ENCODE measurements at regions not wholly inside any gene's neighbourhood (a gene's known extent, or its start where the extent isn't known, plus 50 kb on each side); places are given as distances from the start of the nearest gene placed in this dataset.
"Not testable (repeated sequence)": the region's sequence is repeated elsewhere in the genome, so short reads cannot be mapped to it uniquely, and the experiment has no call there.

DNA sequence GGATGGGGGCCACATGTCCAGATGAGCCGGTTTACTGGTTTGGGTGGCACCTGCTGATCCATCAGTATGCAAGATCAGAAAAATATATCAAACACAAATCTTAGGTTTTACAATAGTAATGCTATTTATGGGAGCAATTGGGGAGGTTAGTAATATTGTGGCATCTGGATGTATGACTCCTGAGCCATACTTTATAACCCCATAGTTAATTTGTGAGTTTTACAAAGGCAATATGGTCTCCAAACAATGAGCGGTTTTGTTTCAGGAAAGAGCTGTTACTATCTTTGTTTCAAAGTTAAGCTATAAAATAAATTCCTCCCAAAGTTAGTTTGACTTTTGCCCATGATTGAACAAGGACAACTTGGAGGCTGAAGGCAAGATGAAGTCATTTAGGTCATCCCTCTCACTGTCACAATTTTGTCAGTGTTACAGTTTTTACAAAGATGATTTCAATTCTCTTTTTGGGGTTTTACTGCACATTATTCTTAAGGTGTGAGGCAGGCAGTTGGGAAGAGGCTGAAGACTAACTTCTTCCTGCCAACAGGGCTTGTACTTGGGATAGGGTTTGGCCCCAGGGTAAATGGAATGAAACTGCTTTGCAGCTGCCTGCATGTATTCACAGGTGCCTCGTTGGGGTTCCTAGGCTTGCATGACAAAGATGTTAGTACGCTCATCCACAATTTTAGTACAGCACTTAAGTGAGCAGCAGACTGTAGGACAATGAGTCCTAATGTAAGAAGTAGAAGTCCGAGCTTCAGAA is 296.6 kb upstream of the NDN start:
- no peak for ATAC-seq
- Mint-ChIP-seq H3K9me3 (peaks cover 5% of the 10 kb centered on the region), H3K27me3 (no peaks in the 10 kb centered on the region), H3K4me1 (no peaks in the 10 kb centered on the region), H3K27ac (no peak overlapping the region), H3K4me3 (no peak overlapping the region), H3K36me3 (no peaks in the 10 kb centered on the region)

DNA sequence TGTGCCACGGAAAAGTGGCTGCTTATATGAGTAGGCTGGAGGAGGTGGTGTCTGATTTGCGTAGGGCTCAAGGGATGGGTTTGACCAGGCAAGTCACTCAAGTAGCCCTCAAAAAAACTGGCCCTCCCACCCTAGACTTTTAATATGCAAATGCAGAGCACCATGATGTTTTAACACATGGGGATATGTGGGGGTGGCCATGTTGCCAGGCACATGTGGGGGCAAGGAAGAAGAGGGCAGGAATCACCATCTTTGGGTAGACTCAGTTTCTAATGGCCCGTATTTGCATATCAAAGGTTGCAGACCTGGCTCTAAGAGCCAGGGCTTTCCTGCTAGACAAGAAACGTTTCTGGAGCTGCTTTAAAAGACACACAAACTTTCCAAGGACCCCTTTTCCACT is 307.2 kb upstream of the NDN start:
- Mint-ChIP-seq H3K27ac (no peak overlapping the region), H3K9me3 (peaks cover 7% of the 10 kb centered on the region), H3K36me3 (no peaks in the 10 kb centered on the region), H3K4me1 (no peaks in the 10 kb centered on the region), H3K27me3 (no peaks in the 10 kb centered on the region), H3K4me3 (no peak overlapping the region)
- ATAC-seq: no peak

DNA sequence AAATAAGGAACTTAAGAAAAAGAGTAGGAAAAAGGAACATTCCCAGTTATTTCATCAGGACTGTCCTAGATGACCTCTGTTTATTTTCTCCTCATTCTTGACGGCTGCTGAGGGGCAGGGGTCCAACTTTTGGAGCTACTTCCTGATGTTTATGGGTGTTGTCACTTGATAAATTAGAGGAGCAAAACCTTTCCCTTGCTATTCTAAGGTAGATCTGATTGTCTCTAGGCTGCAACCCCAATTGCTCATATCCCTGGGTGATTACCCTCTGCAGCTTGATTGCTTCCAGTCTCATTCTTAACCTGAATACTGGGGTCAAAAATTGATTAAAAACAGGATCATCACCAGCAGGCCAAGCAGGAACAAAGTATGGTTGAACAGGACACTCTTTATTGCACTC is 311.0 kb upstream of the NDN start:
- no peaks in the 10 kb centered on the region for H3K27me3 Mint-ChIP-seq
- H3K36me3 Mint-ChIP-seq: no peaks in the 10 kb centered on the region
- no peak overlapping the region for H3K4me3 Mint-ChIP-seq
- no peak overlapping the region for H3K27ac Mint-ChIP-seq
- peaks cover 7% of the 10 kb centered on the region for H3K9me3 Mint-ChIP-seq
- H3K4me1 Mint-ChIP-seq: no peaks in the 10 kb centered on the region
- no peak for ATAC-seq

DNA sequence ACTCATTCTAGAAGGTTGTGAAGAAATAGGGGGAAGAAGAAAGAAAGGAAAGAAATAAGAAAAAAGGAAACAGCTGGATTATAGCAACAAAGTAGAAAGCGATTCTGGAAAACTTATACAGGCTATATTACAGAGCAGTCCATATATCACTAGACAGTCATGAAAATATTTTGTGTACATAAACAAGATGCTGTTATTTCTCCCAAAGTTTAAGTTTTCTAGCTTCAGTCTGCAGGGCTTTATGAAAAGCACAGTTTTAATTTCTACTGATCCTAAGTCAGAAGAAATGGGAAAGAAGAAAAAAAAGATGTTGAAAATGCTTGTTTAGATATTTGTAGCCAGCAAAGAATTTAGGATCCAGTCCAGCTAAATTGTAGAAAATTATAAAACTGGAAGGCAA is 321.4 kb upstream of the NDN start:
- H3K27me3 Mint-ChIP-seq: no peaks in the 10 kb centered on the region
- no peak overlapping the region for H3K4me3 Mint-ChIP-seq
- no peak for ATAC-seq
- H3K9me3 Mint-ChIP-seq: peaks cover 6% of the 10 kb centered on the region
- H3K36me3 Mint-ChIP-seq: no peaks in the 10 kb centered on the region
- H3K27ac Mint-ChIP-seq: no peak overlapping the region
- H3K4me1 Mint-ChIP-seq: no peaks in the 10 kb centered on the region

DNA sequence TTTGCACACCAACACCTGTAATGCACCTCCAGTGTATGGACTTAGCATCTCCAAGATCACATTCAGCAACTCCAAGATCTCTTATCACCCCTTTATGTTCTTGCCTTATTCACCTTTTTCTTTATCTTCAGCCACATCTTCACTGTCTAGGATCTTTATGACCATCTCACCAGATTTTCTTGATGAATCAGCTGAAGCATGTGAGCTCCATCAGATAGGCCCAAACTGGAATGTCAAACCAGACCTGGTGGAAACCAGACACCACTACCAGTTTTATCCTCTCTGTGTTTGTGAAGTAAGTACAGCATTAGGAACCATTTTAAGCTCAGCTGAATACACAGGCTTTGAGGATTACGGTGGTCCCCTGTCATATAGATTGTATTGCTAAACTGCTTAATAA is 330.4 kb upstream of the NDN start:
- Mint-ChIP-seq H3K4me1 (no peaks in the 10 kb centered on the region), H3K36me3 (no peaks in the 10 kb centered on the region), H3K9me3 (peaks cover 3% of the 10 kb centered on the region), H3K4me3 (no peak overlapping the region), H3K27me3 (no peaks in the 10 kb centered on the region), H3K27ac (no peak overlapping the region)
- ATAC-seq: no peak

DNA sequence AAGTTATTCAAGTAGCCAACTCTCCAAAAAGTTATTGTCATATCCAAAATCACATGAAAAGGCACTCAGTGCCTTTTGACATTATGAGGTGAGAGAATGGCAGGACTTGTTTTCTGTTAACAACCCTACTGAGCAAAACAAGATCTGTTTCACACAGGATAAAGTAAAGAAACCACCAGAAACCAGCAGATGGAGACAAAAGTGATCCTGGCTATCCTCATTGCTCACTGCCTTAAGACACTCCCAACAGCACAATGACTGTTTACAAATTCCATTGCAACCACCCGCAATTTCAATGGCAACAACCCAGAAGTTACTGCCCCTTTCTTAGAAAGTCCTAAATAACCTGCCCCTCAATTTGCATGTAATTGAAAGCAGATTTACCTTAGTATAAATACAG is 352.6 kb upstream of the NDN start:
- H3K9me3 Mint-ChIP-seq: peaks cover 6% of the 10 kb centered on the region
- H3K4me3 Mint-ChIP-seq: no peak overlapping the region
- H3K4me1 Mint-ChIP-seq: no peaks in the 10 kb centered on the region
- H3K27me3 Mint-ChIP-seq: no peaks in the 10 kb centered on the region
- ATAC-seq: no peak
- H3K36me3 Mint-ChIP-seq: no peaks in the 10 kb centered on the region
- no peak overlapping the region for H3K27ac Mint-ChIP-seq

DNA sequence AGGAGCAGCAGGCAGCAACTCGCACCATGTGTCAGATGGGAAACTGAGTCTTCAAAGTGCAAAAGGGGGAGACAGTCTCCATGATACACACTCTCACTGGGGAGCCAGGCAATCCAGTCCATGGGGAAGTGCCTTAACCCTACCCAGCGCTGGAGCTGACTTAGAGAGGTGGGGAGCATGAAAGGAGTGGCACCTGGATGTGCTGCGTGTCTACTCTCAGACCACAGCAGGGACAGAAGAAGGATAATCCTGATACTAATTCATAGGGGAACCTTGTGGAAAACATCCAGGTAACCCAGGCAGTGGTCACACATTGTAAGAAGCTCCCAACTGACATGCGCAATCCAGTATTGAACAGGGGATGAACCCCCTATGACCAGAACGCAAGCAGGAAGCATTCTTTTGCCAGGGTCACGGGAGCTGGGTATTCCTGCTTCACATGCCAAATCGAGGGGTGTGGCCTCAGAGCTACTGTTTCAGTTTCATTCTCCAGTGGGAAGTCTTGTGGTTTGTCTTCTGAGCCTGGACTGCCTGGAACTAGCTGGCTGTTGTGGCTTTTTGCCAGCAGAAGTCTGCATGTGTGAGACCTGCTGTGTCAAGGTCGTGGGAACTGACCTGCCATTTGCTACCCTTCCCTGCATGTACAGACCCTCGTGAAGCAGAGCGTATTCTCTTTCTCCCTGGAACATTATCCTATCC is 367.6 kb upstream of the NDN start:
- Mint-ChIP-seq H3K4me3 (no peak overlapping the region), H3K27me3 (no peaks in the 10 kb centered on the region), H3K4me1 (no peaks in the 10 kb centered on the region), H3K36me3 (no peaks in the 10 kb centered on the region), H3K9me3 (no peaks in the 10 kb centered on the region), H3K27ac (no peak overlapping the region)
- peak; percentile 24 for ATAC-seq

DNA sequence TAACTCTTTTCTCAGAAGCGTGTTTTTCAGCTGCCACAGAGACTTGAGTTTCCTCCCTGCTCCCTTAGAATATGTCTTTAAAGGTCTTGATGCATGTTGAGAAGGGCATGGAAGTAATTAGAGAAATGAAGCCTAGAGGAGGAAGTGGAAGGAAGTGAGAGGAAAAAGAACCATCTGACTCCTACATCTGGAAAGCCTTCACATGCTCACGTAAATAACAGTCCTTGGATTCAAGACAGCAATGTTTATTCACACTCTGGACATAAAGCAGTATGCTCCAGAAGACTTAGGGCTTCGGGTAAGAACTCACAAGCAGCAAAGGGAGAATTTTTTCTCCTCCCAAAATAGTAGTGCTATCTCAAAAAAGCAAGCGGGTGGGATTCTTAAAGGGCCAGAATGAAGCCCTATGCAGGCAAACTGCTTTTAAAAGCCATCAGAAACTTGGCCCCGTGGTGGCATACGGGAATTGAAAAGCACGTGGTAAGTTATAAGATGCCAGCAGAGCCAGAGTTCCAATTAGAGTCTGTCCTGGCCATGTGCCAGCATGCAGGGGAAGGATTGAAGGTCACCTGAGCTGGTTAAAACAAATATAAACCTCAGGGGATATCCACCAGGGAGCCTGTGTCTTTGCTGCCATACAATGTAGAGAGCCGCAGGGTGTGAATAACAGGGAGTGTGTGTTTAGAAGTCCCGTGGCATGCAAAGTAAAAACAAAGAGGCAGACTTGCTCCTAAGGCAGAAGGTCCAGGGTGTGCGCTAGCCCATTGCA is 380.8 kb upstream of the NDN start:
- no peaks in the 10 kb centered on the region for H3K27me3 Mint-ChIP-seq
- H3K9me3 Mint-ChIP-seq: peaks cover 3% of the 10 kb centered on the region
- no peak overlapping the region for H3K27ac Mint-ChIP-seq
- no peaks in the 10 kb centered on the region for H3K4me1 Mint-ChIP-seq
- H3K4me3 Mint-ChIP-seq: no peak overlapping the region
- H3K36me3 Mint-ChIP-seq: no peaks in the 10 kb centered on the region
- no peak for ATAC-seq

DNA sequence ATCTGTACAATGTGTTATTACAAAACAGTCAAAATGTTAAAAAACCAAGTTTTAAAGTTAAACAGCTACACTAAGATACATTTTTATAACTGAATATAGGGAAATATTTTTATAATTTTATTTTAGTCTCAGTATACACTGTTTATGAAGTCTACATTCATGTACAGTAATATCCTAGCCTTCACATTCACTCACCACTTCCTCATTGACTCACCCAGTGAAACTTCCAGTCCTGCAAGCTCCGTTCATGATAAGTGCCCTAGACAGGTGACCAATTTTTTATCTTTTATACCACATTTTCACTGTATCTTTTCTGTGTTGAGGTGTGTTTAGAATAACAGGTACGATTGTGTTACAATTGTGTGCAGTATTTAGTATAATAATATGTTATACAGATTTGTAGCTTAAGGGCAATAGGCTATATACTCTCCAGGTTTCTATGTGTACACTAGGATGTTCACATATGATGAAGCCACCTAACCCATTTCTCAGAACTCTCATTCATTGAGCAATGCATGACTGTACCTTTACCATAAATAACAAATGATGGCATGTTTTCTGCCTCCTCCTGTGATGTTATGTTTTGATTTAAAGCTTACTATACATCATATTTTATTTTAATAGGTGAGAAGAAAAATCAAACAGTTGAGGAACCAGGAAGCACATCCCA is 388.4 kb upstream of the NDN start:
- Mint-ChIP-seq H3K9me3 (no peaks in the 10 kb centered on the region), H3K36me3 (no peaks in the 10 kb centered on the region), H3K27ac (no peak overlapping the region), H3K4me1 (no peaks in the 10 kb centered on the region), H3K4me3 (no peak overlapping the region), H3K27me3 (no peaks in the 10 kb centered on the region)
- no peak for ATAC-seq

DNA sequence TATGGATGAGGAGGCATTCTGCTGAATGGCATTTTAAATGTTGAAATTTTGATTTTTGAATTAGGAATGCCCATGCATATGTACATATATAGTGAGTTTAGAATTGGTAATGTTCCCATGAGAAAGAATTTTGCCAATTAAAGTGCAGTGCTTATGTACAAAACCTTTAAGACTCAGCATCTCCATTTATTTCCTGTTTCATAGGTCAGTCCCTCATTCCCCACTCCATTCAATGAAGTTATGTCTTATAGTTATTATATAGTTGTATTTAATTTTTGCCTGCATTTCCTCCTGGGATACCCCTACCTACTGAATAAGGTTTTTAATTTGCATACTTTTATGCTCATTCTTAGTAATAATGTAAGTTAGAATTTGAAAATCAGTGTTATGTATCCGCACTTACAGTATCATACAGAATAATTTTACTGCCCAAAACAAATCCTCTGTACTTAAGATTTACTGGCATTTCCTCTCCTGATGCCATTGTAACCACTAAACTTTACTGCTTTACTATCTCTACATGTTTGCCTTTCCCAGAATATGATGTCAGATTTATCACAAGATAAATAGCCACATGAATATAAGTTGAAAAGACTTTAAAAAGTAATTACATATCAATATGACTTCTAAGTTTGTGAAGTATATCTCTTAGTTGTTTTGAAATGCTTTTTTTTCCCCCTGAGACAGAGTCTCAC is 389.1 kb upstream of the NDN start:
- H3K36me3 Mint-ChIP-seq: no peaks in the 10 kb centered on the region
- H3K27me3 Mint-ChIP-seq: no peaks in the 10 kb centered on the region
- H3K4me1 Mint-ChIP-seq: no peaks in the 10 kb centered on the region
- no peak overlapping the region for H3K27ac Mint-ChIP-seq
- peaks cover 3% of the 10 kb centered on the region for H3K9me3 Mint-ChIP-seq
- ATAC-seq: no peak
- H3K4me3 Mint-ChIP-seq: no peak overlapping the region

DNA sequence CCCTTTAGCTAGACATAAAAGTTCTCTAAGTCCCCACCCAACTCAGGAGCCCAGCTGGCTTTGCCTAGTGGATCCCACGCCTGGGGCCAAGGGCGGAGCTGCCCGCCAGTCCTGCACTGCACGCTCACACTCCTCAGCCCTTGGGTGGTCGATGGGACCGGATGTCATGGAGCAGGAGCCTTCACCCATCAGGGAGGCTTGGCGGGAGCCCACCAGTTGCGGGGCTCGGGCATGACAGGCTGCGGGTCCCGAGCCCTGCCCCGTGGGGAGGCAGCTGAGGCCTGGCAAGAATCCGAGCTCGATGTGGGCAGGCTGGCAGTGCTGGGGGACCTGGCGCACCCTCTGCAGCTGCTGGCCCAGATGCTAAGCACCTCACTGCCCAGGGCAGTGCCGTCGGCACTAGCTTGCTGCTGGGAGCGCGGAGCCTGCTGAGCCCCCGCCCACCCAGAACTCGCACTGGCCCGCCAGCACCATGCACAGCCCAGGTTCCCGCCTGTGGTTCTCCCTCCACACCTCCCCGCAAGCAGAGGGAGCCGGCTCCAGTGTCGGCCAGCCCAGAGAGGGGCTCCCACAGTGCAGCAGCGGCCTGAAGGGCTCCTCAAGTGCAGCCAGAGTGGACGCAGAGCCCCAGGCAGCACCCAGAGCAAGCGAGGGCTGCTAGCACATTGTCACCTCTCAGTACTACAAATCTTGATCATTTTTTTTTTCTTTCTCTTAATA is 391.4 kb upstream of the NDN start:
- no peak for ATAC-seq
- no peaks in the 10 kb centered on the region for H3K27me3 Mint-ChIP-seq
- H3K36me3 Mint-ChIP-seq: no peaks in the 10 kb centered on the region
- peaks cover 3% of the 10 kb centered on the region for H3K9me3 Mint-ChIP-seq
- H3K4me1 Mint-ChIP-seq: no peaks in the 10 kb centered on the region
- H3K27ac Mint-ChIP-seq: no peak overlapping the region
- no peak overlapping the region for H3K4me3 Mint-ChIP-seq

DNA sequence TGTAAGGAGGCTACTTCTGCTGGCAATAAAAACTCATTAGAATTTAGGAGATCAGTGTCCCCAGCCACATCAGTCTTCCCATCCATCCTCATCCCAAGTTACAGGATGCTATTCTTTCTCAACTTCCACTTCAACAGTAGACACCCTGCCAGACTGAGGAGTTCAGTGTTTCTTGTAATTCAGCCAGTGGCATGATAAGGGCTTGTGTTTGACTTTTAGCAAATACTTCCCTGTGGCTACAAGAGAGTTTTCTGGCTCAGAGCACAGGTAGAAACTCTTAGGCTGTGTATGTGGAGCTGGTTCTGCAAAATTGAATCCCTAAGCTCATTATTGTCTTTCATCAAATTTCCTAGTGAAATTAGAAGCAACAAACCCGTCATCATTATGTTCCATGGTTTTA is 401.8 kb upstream of the NDN start:
- not testable (repeated sequence) for H3K27ac Mint-ChIP-seq, H3K36me3 Mint-ChIP-seq, ATAC-seq, H3K4me3 Mint-ChIP-seq, H3K27me3 Mint-ChIP-seq, H3K4me1 Mint-ChIP-seq
- H3K9me3 Mint-ChIP-seq: peaks cover 16% of the 10 kb centered on the region

DNA sequence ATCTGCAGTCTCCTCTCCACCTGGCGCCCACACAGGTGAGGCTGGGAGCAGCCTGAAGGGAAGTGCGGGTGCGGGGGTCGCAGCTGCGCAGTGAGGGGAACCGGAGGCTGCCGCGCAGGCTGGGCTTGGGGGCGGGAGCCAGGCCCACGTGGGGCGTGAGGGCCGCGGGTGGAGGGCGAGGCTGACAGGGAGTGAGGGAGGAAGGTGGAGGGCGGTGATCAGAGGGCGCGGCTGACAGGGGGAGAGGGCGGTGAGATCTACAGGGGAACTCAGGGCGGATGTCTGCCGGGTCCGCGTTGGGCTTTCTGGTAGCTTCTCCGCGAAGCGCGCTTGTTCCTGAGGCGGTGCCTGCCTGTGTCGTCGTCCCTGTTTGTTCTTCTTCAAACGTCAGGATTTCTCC is 414.4 kb upstream of the NDN start:
- peak; percentile 55 for ATAC-seq
- H3K4me3 Mint-ChIP-seq, H3K27me3 Mint-ChIP-seq, H3K36me3 Mint-ChIP-seq, H3K9me3 Mint-ChIP-seq, H3K4me1 Mint-ChIP-seq, H3K27ac Mint-ChIP-seq: not testable (repeated sequence)

DNA sequence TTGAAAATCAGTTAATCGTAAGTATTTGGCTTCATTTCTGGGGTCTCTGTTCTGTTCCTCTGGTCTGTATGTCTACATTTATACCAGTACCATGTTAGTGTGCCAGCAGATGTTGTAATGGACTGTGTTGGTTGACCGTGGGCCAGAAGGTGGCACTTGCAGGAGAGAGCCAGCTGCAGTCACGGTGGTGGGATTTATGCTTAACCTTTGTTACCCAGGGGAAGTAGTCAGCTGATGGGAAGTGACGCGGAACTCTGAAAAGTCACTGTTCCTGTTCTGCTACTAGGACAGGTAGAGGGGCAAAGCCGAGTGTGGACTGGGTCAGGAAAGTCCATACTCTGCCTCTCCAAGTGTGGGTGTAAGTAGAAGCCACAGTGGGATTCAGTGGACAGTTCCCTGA is 420.4 kb upstream of the NDN start:
- not testable (repeated sequence) for H3K4me3 Mint-ChIP-seq, H3K27ac Mint-ChIP-seq, H3K36me3 Mint-ChIP-seq, H3K4me1 Mint-ChIP-seq, ATAC-seq, H3K9me3 Mint-ChIP-seq, H3K27me3 Mint-ChIP-seq
